ENCODE measurements at regions not wholly inside any gene's neighbourhood (a gene's known extent, or its start where the extent isn't known, plus 50 kb on each side); places are given as distances from the start of the nearest gene placed in this dataset.

- Histone ChIP-seq H4K20me1 (ENCODE audit: control insufficient read depth, extremely low read depth, insufficient read depth, low read length) (no peaks in the 10 kb centered on the region), H2AFZ (ENCODE audit: control insufficient read depth, low read length) (no peak overlapping the region), H3K27ac (ENCODE audit: control insufficient read depth, insufficient read depth, low read length) (no peak overlapping the region), H3K9me3 (ENCODE audit: control insufficient read depth, low read depth, low read length) (no peaks in the 10 kb centered on the region), H3K9ac (ENCODE audit: control insufficient read depth, extremely low read depth, insufficient read depth, low read length) (no peak overlapping the region), H3K27me3 (ENCODE audit: control insufficient read depth, extremely low read depth, insufficient read depth, low read length) (no peaks in the 10 kb centered on the region), H3K36me3 (ENCODE audit: control insufficient read depth in 2 of 2, extremely low read depth in 1 of 2, insufficient read depth in 2 of 2, low read length in 2 of 2) (no peaks in the 10 kb centered on the region), H3K4me2 (ENCODE audit: control insufficient read depth, extremely low read depth, insufficient read depth, low read depth, low read length) (no peak overlapping the region), H3K79me2 (ENCODE audit: control insufficient read depth, insufficient read depth, low read length) (no peaks in the 10 kb centered on the region), H3K4me1 (ENCODE audit: control insufficient read depth, extremely low read depth, insufficient read depth, low read length) (no peaks in the 10 kb centered on the region), H3K9me1 (ENCODE audit: control insufficient read depth, extremely low read depth, insufficient read depth, low read length) (no peaks in the 10 kb centered on the region), H3K4me3 (ENCODE audit: control insufficient read depth in 2 of 3, extremely low read depth in 1 of 3, insufficient read depth in 2 of 3, low read depth in 1 of 3, low read length in 3 of 3) (no peak overlapping the region)
- dilution Hi-C loops (cut with MboI; ENCODE audit: extremely low pct_ligation_motif_present, low sequenced_read_pairs) = no loop called here
- no peak for TF ChIP-seq CTCF (optimal IDR thresholded peaks at IDR 0.05 in 1 of 3, IDR thresholded peaks at IDR 0.05 in 1 of 3, conservative IDR thresholded peaks at IDR 0.05 in 1 of 3; ENCODE audit: extremely low read depth in 1 of 3, insufficient read depth in 2 of 3, low read length in 3 of 3)
- no peak for TF ChIP-seq EZH2 (IDR thresholded peaks at IDR 0.05; ENCODE audit: low read length)
- FAIRE-seq (no peak), DNase-seq (ENCODE audit: low read depth, low spot score) (no peak)
Observed at GRCh38 chr13:60973529-60973928, 442.1 kb downstream of the PCDH20 start.

- dilution Hi-C loops (cut with MboI; ENCODE audit: extremely low pct_ligation_motif_present, low sequenced_read_pairs) = no loop called here
- Histone ChIP-seq H3K79me2 (ENCODE audit: control insufficient read depth, insufficient read depth, low read length) (no peaks in the 10 kb centered on the region), H3K4me3 (ENCODE audit: control insufficient read depth in 2 of 3, extremely low read depth in 1 of 3, insufficient read depth in 2 of 3, low read depth in 1 of 3, low read length in 3 of 3) (no peak overlapping the region), H3K27me3 (ENCODE audit: control insufficient read depth, extremely low read depth, insufficient read depth, low read length) (no peaks in the 10 kb centered on the region), H2AFZ (ENCODE audit: control insufficient read depth, low read length) (no peak overlapping the region), H3K4me1 (ENCODE audit: control insufficient read depth, extremely low read depth, insufficient read depth, low read length) (no peaks in the 10 kb centered on the region), H3K9me1 (ENCODE audit: control insufficient read depth, extremely low read depth, insufficient read depth, low read length) (no peaks in the 10 kb centered on the region), H3K9ac (ENCODE audit: control insufficient read depth, extremely low read depth, insufficient read depth, low read length) (no peak overlapping the region), H3K4me2 (ENCODE audit: control insufficient read depth, extremely low read depth, insufficient read depth, low read depth, low read length) (no peak overlapping the region), H3K36me3 (ENCODE audit: control insufficient read depth in 2 of 2, extremely low read depth in 1 of 2, insufficient read depth in 2 of 2, low read length in 2 of 2) (no peaks in the 10 kb centered on the region), H3K27ac (ENCODE audit: control insufficient read depth, insufficient read depth, low read length) (no peak overlapping the region), H3K9me3 (ENCODE audit: control insufficient read depth, low read depth, low read length) (no peaks in the 10 kb centered on the region), H4K20me1 (ENCODE audit: control insufficient read depth, extremely low read depth, insufficient read depth, low read length) (no peaks in the 10 kb centered on the region)
- no peak for FAIRE-seq
- TF ChIP-seq CTCF (optimal IDR thresholded peaks at IDR 0.05 in 1 of 3, IDR thresholded peaks at IDR 0.05 in 1 of 3, conservative IDR thresholded peaks at IDR 0.05 in 1 of 3; ENCODE audit: extremely low read depth in 1 of 3, insufficient read depth in 2 of 3, low read length in 3 of 3) (no peak), EZH2 (IDR thresholded peaks at IDR 0.05; ENCODE audit: low read length) (no peak)
- no peak for DNase-seq (ENCODE audit: low read depth, low spot score)
Observed at GRCh38 chr13:60970736-60971135, 444.9 kb downstream of the PCDH20 start.
